ENCODE measurements at regions not wholly inside any gene's neighbourhood (a gene's known extent, or its start where the extent isn't known, plus 50 kb on each side); places are given as distances from the start of the nearest gene placed in this dataset.
"Not testable (repeated sequence)": the region's sequence is repeated elsewhere in the genome, so short reads cannot be mapped to it uniquely, and the experiment has no call there.

DNA sequence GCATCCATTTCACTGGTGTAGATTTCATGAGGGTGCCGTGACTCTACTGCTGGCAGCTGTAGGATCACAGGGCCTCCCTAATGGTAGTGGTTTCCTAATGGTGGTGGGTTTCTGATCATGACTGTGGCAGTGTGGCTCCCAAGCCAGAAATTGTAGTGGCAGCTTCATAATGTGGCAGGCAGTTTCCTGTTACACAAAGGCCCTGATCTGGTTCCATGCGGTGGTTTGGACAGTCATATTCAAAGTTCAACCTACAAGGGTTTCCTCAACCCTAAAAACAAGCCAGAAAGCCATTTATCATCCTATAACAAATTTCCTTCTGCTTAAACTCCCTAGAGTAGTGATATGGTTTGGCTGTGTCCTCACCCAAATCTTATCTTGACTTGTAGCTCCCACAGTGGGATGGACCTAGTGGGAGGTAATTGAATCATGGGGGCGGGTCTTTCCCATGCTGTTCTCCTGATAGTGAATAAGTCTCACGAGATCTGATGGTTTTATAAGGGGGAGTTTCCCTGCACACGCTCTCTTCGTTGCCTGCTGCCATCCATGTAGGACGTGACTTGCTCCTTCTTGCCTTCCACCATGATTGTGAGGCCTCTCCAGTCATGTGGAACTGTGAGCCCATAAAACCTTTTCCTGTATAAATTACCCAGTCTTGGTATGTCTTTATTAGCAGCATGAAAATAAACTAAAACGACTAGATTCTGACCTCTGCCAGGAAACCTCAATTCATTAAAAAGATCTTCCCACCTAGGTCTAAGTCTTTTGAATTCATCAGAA, 257.1 kb downstream of the EFCAB11 start:
- no peak for DNase-seq (ENCODE audit: low spot score)

DNA sequence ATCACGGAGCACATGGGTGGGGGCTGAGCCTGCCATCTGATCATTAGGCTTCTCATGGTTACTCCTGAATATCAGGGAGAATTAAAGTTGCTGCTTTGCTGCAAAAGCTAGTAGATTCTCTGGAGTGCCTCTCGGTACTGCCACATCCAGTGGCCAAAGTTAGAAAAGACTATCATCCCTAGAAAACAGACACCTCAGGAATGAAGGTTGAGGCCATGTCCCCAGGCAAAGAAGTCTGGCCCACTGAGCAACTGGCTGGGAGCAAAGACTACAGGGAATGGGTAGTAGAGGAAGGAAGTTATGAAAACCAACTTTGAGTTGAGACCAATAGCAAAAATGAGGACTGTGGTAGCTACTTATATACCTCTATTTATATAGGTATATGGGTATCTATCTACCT, 258.7 kb downstream of the EFCAB11 start:
- no peak for DNase-seq (ENCODE audit: low spot score)

DNA sequence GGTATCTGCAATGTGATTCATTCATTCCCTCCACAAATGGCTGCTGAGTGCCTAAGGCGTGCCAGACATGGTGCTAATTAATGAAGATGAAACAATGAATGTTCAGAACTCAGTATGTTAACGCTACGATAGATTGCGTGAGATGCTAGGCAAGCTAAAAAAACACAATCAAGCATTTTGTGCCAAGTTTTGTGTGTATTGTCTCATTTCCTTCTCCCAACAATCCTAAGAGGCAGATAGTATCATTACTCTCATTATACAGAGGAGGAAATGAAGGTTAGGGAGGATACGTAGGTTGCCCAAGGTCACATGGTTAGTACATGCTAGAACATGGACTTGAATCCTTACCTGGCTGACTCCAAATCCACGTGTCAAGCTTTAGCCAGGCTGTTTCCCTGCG, 264.4 kb downstream of the EFCAB11 start:
- no peak for DNase-seq (ENCODE audit: low spot score)

DNA sequence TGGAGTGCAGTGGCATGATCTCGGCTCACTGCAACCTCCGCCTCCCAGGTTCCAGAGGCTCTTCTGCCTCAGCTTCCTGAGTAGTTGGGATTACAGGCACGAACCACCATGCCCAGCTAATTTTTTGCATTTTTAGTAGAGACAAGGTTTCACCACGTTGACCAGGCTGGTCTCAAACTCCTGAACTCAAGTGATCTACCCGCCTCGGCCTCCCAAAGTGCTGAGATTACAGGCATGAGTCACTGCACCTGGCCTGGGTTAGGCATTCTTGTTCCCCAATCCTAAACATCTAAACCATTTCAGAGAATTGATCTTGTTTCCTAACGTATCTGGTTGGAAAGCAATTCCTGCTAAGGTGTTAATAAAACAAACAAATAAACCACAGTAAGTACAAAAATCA, 264.8 kb downstream of the EFCAB11 start:
- not testable (repeated sequence) for DNase-seq (ENCODE audit: low spot score)

GRCh38 chr14:89688507-89689211, 265.9 kb downstream of the EFCAB11 start:
- no peak for DNase-seq (ENCODE audit: low spot score)

DNA sequence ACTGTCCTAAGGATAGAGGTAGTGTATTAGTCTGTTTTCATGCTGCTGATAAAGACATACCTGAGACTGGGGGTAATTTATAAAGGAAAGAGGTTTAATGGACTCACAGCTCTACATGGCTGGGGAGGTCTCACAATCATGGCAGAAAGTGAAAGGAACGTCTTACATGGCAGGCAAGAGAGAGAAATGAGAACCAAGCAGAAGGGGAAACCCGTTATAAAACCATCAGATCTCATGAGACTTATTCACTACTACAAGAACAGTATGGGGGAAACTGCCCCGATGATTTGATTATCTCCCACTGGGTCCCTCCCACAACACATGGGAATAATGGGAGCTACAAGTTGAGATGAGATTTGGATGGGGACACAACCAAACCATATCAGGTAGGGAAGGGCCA, 267.4 kb downstream of the EFCAB11 start:
- not testable (repeated sequence) for DNase-seq (ENCODE audit: low spot score)

DNA sequence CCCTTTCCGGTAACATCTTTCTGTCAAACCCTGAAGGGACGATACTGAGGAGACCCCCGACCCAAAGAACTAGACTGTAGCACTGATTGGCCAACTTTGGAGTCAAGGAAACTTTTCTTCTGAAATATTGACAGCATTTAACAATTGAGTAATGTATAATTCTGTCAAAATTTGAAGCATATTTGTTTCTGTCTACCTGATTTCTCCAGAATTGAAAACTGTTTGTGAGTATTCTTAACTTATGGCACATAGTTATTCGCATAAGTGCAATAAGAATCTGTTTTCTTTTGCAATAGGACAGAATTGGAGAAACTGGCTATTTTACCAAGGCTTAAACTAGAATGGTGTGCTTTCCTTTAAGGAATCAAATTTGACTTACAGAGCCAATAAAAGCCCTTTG, 267.1 kb upstream of the FOXN3 start:
- DNase-seq (ENCODE audit: low spot score): no peak

GRCh38 chr14:89681086-89682018, 264.3 kb upstream of the FOXN3 start:
- DNase-seq (ENCODE audit: low spot score): no peak

GRCh38 chr14:89680156-89680555, 263.1 kb upstream of the FOXN3 start:
- no peak for DNase-seq (ENCODE audit: low spot score)

DNA sequence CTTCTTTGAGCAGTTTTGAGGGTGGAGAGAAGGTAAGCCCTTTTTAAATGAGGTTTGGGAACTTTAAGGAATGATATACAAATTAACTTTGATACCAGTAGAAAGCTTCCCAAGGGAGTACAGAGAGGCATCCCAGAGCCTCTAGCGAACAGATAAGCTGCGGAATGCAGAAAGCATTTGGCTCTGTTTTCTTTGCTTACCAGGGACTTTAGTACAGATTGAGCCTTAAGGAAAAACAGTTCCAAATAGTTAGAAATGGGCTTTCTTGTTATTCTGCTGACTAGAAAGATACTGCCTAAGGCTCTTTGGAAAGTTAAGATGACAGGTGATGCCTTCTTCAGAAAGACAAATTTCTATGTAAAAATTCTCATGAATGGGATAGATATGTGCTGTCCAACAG, 261.7 kb upstream of the FOXN3 start:
- DNase-seq (ENCODE audit: low spot score): no peak

GRCh38 chr14:89675590-89675989, 258.6 kb upstream of the FOXN3 start:
- no peak for DNase-seq (ENCODE audit: low spot score)

GRCh38 chr14:89674936-89675335, 257.9 kb upstream of the FOXN3 start:
- no peak for DNase-seq (ENCODE audit: low spot score)

- no peak for DNase-seq (ENCODE audit: low spot score)
These were observed 257.2 kb upstream of the FOXN3 start for GRCh38 chr14:89674240-89674639.

DNA sequence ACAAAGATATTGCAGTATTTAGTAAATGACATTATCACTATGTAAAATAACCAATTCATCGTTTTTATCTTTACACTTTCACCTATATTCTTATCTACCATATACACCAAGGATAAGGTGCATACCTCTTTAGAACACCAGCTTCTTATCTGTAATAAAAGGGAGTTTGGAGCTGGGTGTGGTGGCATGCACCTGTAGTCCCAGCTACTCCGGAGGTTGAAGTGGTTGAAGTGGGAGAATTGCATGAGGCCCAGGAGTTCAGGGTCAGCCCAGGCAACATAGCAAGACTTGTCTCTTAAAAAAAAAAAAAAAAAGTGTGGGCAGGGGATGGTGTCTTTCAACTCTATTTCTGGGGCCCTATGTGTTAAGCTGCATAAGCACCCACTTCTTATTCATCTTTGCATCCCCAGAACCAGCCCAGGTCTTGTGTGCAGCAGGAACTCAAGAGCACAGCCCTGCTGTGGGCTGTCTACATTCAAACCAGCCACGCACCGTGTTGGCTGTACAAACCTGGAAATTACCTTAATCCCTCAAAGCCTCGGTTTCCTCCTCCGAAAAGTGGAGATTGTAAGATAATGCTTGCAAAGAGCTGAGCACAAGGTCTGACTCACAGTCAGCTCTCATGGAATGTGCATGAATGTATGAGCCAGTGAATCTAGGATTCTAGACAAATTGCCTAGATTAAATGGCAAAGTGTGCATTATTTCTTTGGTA, 256.6 kb upstream of the FOXN3 start:
- no peak for DNase-seq (ENCODE audit: low spot score)

- DNase-seq (ENCODE audit: low spot score): no peak
These were observed 255.8 kb upstream of the FOXN3 start for GRCh38 chr14:89672636-89673511.

DNA sequence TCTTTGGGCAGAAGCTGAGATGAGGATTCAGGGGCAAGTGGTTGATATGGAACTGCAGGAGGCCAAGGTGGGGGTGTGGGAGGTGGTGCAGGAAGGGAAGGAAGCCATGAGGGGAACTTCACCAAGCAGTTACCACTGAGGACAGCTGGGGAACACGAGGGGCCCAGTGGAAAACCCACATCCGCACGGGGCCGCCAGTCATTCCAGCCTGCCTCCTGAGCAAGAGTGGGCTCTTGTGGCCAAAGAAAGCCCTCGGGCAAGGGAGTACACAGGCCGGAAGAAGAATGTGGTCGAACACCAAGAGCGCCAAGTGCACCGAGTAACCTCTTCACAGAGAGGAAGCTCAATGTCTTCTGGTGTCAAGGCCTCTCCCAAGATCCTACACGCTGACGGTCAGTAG, 252.2 kb upstream of the FOXN3 start:
- no peak for DNase-seq (ENCODE audit: low spot score)

DNA sequence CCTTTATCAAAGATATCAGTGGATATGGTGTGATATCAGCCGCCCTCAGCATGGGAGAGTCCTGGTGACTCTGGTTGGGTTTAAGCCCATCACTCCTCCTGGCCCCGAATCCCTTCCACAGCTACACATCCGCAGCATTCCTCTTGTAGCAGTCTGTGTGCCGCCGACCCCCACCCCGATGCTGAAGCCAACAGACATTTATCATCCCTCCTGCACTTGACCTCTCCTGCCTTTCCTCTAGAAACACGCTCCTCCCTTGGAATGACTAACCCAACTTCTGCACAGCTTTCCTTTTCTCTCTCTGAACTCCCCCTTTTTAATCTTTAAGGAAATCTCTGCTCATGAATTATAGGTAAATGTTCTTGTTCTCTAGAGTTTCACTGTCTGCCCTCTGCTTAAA, 250.9 kb upstream of the FOXN3 start:
- DNase-seq (ENCODE audit: low spot score): no peak

- not testable (repeated sequence) for DNase-seq (ENCODE audit: low spot score)
These were observed 248.5 kb upstream of the FOXN3 start for GRCh38 chr14:89665300-89666081.

DNA sequence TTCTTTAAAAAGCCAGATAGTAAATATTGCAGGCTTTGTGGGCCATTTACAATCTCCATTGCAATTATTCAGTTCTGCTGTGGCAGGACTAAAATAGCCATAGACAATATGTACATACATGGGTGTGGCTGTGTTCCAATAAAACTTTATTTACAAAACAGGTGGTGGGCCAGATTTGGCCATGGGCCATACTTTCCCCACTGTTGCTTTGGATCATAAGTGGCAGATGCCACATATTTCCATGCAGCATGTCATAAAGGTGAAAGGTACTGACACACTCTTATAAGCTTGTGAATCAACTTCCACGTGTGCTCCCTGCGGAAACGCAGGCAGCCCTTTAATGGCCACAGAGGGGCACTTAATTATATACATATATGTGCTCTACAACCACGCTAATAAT, 244.4 kb upstream of the FOXN3 start:
- no peak for DNase-seq (ENCODE audit: low spot score)

DNA sequence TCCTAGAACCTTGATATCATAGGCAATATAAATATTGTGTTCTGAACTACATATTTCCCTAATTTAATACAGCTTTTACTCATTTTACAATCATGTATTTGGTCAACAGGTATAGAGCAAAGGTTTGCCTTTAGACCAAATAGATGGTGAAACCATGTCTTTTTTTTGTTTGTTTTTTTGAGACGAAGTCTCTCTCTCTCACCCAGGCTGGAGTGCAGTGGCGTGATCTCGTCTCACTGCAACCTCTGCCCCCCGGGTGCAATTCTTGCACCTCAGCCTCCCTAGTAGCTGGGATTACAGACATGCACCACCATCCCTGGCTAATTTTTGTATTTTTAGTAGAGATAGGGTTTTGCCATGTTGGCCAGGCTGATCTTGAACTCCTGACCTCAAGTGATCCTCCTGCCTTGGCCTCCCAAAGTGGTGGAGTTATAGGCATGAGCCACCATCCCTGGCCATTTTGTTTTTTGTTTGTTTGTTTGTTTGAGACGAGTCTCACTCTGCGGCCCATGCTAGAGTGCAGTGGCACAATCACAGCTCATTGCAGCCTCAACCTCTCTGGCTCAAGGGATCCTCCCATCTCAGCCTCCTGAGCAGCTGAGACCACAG, 243.7 kb upstream of the FOXN3 start:
- DNase-seq (ENCODE audit: low spot score): not testable (repeated sequence)
